Gastrocnemius medialis (tissue), 4 donors: ENCODE measurements at regions not wholly inside any gene's neighbourhood (a gene's known extent, or its start where the extent isn't known, plus 50 kb on each side); places are given as distances from the start of the nearest gene placed in this dataset.

ENCODE experiments used
- POLR2A ChIP-seq, 2 donors: fragments of 450-650 bp; IDR thresholded peaks; one replicate each; pipeline ENCODE4 v1.6.1; 2017; ENCODE audit warnings: antibody characterized with exemption in 2 of 2, mild to moderate bottlenecking in 2 of 2, moderate library complexity in 2 of 2
- TF ChIP-seq, protein P1 (sequence below), 5 experiments: fragments of 450-650 bp in 3 of 5; fragments of 200-600 bp in 2 of 5; sonication (generic) in 2 of 5; IDR thresholded peaks in 4 of 5; conservative IDR thresholded peaks in 1 of 5; 1 replicate in 4 of 5; 2 replicates in 1 of 5; pipeline ENCODE4 v1.5.1; 2016 to 2019; ENCODE audit warnings: antibody characterized with exemption in 5 of 5, mild to moderate bottlenecking in 3 of 5, moderate library complexity in 3 of 5

DNA sequence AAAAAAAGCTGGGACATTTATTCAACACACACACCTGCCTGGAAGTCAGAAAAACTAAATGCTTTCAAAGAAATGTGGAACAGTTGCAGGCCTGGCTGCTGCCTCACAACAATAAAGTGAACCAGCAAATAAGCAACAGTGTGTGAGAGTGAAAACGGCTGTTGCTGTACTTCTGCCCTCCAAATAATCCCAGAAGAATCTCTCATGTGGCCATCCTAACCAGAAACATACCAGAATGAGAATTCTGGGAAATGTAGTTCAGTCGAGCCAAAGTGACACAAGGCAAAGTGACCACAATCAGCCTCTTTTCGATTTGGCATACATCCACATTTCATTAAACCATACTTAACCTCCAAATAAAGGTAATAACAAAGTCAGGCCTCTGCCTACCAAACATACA lies 204.5 kb downstream of the SLC7A11 start:
- TF ChIP-seq, protein P1, sequence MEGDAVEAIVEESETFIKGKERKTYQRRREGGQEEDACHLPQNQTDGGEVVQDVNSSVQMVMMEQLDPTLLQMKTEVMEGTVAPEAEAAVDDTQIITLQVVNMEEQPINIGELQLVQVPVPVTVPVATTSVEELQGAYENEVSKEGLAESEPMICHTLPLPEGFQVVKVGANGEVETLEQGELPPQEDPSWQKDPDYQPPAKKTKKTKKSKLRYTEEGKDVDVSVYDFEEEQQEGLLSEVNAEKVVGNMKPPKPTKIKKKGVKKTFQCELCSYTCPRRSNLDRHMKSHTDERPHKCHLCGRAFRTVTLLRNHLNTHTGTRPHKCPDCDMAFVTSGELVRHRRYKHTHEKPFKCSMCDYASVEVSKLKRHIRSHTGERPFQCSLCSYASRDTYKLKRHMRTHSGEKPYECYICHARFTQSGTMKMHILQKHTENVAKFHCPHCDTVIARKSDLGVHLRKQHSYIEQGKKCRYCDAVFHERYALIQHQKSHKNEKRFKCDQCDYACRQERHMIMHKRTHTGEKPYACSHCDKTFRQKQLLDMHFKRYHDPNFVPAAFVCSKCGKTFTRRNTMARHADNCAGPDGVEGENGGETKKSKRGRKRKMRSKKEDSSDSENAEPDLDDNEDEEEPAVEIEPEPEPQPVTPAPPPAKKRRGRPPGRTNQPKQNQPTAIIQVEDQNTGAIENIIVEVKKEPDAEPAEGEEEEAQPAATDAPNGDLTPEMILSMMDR (IDR thresholded peaks at IDR 0.05 in 4 of 5, conservative IDR thresholded peaks at IDR 0.05 in 1 of 5) = no peak
- TF ChIP-seq POLR2A (IDR thresholded peaks at IDR 0.05) = no peak
